ENCODE measurements at regions not wholly inside any gene's neighbourhood (a gene's known extent, or its start where the extent isn't known, plus 50 kb on each side); places are given as distances from the start of the nearest gene placed in this dataset.

- TF ChIP-seq POLR2A (IDR thresholded peaks at IDR 0.05) (no peak), CTCF (IDR thresholded peaks at IDR 0.05) (no peak)
Measured at GRCh38 chr18:59839931-59840685, 59.7 kb upstream of the PMAIP1 start.
